ENCODE measurements at regions not wholly inside any gene's neighbourhood (a gene's known extent, or its start where the extent isn't known, plus 50 kb on each side); places are given as distances from the start of the nearest gene placed in this dataset.

DNA sequence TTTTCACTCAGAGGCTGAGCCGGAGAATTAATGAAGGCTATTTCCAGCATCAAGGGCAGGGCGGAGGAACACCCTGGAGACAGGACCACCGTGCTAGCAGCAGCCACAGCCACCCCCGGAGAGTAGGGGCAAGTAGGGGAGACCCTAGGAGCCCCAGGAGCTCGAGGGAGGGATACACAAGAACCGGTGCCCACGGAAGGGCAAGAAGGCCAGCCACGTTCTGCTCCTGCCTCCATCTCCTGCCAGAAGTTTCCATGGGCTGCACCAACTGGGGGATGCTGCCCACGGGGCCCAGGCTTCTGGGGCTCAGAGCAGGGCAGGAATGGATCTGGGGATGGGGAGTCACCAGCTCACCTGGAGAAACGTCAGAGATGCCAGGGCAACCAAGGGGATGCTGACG, 626.8 kb downstream of the TBC1D22A start:
- TF ChIP-seq, protein P1, sequence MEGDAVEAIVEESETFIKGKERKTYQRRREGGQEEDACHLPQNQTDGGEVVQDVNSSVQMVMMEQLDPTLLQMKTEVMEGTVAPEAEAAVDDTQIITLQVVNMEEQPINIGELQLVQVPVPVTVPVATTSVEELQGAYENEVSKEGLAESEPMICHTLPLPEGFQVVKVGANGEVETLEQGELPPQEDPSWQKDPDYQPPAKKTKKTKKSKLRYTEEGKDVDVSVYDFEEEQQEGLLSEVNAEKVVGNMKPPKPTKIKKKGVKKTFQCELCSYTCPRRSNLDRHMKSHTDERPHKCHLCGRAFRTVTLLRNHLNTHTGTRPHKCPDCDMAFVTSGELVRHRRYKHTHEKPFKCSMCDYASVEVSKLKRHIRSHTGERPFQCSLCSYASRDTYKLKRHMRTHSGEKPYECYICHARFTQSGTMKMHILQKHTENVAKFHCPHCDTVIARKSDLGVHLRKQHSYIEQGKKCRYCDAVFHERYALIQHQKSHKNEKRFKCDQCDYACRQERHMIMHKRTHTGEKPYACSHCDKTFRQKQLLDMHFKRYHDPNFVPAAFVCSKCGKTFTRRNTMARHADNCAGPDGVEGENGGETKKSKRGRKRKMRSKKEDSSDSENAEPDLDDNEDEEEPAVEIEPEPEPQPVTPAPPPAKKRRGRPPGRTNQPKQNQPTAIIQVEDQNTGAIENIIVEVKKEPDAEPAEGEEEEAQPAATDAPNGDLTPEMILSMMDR (IDR thresholded peaks at IDR 0.05), result no peak
- no peak for TF ChIP-seq POLR2AphosphoS5 (IDR thresholded peaks at IDR 0.05; ENCODE audit: low read depth, low read length)
- TF ChIP-seq, protein P2, sequence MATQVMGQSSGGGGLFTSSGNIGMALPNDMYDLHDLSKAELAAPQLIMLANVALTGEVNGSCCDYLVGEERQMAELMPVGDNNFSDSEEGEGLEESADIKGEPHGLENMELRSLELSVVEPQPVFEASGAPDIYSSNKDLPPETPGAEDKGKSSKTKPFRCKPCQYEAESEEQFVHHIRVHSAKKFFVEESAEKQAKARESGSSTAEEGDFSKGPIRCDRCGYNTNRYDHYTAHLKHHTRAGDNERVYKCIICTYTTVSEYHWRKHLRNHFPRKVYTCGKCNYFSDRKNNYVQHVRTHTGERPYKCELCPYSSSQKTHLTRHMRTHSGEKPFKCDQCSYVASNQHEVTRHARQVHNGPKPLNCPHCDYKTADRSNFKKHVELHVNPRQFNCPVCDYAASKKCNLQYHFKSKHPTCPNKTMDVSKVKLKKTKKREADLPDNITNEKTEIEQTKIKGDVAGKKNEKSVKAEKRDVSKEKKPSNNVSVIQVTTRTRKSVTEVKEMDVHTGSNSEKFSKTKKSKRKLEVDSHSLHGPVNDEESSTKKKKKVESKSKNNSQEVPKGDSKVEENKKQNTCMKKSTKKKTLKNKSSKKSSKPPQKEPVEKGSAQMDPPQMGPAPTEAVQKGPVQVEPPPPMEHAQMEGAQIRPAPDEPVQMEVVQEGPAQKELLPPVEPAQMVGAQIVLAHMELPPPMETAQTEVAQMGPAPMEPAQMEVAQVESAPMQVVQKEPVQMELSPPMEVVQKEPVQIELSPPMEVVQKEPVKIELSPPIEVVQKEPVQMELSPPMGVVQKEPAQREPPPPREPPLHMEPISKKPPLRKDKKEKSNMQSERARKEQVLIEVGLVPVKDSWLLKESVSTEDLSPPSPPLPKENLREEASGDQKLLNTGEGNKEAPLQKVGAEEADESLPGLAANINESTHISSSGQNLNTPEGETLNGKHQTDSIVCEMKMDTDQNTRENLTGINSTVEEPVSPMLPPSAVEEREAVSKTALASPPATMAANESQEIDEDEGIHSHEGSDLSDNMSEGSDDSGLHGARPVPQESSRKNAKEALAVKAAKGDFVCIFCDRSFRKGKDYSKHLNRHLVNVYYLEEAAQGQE (IDR thresholded peaks at IDR 0.05; ENCODE audit: insufficient read depth in 1 of 2, low read depth in 2 of 2, low read length in 1 of 2), result no peak
- no peak for TF ChIP-seq SIN3A (IDR thresholded peaks at IDR 0.05; ENCODE audit: borderline replicate concordance, insufficient read depth, low read depth, low read length)
- TF ChIP-seq TCF7L2 (IDR thresholded peaks at IDR 0.05; ENCODE audit: low read depth, low read length), result no peak

All from Panc1 (cell line).